ENCODE measurements at regions not wholly inside any gene's neighbourhood (a gene's known extent, or its start where the extent isn't known, plus 50 kb on each side); places are given as distances from the start of the nearest gene placed in this dataset.
A peak's percentile ranks its signal among the peaks of the same experiment; 100 is the strongest.

GRCh38 chr14:98175881-98176280, 1096.1 kb downstream of the BCL11B start:
- H3K36me3 Mint-ChIP-seq = no peaks in the 10 kb centered on the region
- peaks cover 41% of the 10 kb centered on the region for H3K4me1 ChIP-seq (ENCODE audit: control insufficient read depth, insufficient read depth, low read length)
- H3K27ac ChIP-seq (ENCODE audit: low read length) = no peak overlapping the region

GRCh38 chr14:98176892-98177291, 1095.1 kb downstream of the BCL11B start:
- DNase-seq (no peak), ATAC-seq (no peak)
- Histone ChIP-seq H3K36me3 (ENCODE audit: control insufficient read depth, insufficient read depth, low read length) (no peaks in the 10 kb centered on the region), H3K4me3 (ENCODE audit: low read length) (no peak overlapping the region), H3K27ac (ENCODE audit: low read length) (no peak overlapping the region), H3K9me3 (ENCODE audit: control insufficient read depth, insufficient read depth, low read length) (no peaks in the 10 kb centered on the region), H3K4me1 (ENCODE audit: control insufficient read depth, insufficient read depth, low read length) (peaks cover 31% of the 10 kb centered on the region), H3K27me3 (ENCODE audit: control insufficient read depth, insufficient read depth, low read length) (no peaks in the 10 kb centered on the region)
- Mint-ChIP-seq H3K27ac (peak overlapping the region in 1 of 2 donors; percentile 12), H3K4me1 (peaks cover 28 to 36% of the 10 kb centered on the region in 2 donors), H3K4me3 (no peak overlapping the region), H3K27me3 (ENCODE audit: low read depth in 2 of 2) (peaks cover 0 to 5% of the 10 kb centered on the region in 2 donors), H3K36me3 (no peaks in the 10 kb centered on the region), H3K9me3 (no peaks in the 10 kb centered on the region)
- no peak for TF ChIP-seq CTCF (IDR thresholded peaks at IDR 0.05)
- WGBS (ENCODE audit: insufficient coverage) = no CpG with 5 or more reads among the region's 3 CpGs
- intact Hi-C loops (cut with micrococcal nuclease) = no loop called here

More at GRCh38 chr14:98175881-98176280, 1096.1 kb downstream of the BCL11B start:
- intact Hi-C loops (cut with micrococcal nuclease) = no loop called here
- no peak for TF ChIP-seq CTCF (IDR thresholded peaks at IDR 0.05)
- no peak overlapping the region for H3K4me3 ChIP-seq (ENCODE audit: low read length)
- ATAC-seq (no peak), DNase-seq (no peak)
- H3K4me1 Mint-ChIP-seq = peaks cover 32 to 38% of the 10 kb centered on the region in 2 donors
- H3K36me3 ChIP-seq (ENCODE audit: control insufficient read depth, insufficient read depth, low read length) = no peaks in the 10 kb centered on the region
- H3K27ac Mint-ChIP-seq = peak overlapping the region; percentile 12 to 29
- peaks cover 0 to under 1% of the 10 kb centered on the region in 2 donors for H3K27me3 Mint-ChIP-seq (ENCODE audit: low read depth in 2 of 2)
- no peaks in the 10 kb centered on the region for H3K9me3 ChIP-seq (ENCODE audit: control insufficient read depth, insufficient read depth, low read length)
- no peaks in the 10 kb centered on the region for H3K27me3 ChIP-seq (ENCODE audit: control insufficient read depth, insufficient read depth, low read length)
- H3K9me3 Mint-ChIP-seq = no peaks in the 10 kb centered on the region
- WGBS (ENCODE audit: insufficient coverage) = 94% methylated on average over 5 of the region's 5 CpGs
- H3K4me3 Mint-ChIP-seq = no peak overlapping the region

DNA sequence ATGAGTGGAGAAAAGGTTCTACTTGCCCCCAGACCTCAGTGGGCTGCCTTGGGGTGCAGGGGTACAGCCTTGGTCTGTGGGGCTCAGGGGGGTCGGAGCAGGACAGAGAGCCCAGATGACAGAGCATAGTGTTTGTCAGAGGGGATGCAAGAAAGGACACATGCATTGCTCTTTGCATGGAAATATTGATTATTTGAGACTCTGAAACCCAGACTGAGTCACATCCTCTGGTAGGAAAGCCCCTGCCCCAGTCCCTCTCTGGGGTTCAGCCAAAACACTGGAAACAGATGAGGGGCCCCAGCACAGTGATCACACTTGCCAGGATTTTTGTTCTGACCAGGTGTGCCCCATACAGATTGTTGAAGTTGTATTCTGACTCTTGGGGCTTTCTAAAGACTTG, 1094.4 kb downstream of the BCL11B start:
- DNase-seq (peak in 1 of 2 donors; percentile 62), ATAC-seq (no peak)
- Histone ChIP-seq H3K4me3 (ENCODE audit: low read length) (no peak overlapping the region), H3K9me3 (ENCODE audit: control insufficient read depth, insufficient read depth, low read length) (no peaks in the 10 kb centered on the region), H3K36me3 (ENCODE audit: control insufficient read depth, insufficient read depth, low read length) (no peaks in the 10 kb centered on the region), H3K4me1 (ENCODE audit: control insufficient read depth, insufficient read depth, low read length) (peaks cover 24% of the 10 kb centered on the region), H3K27me3 (ENCODE audit: control insufficient read depth, insufficient read depth, low read length) (no peaks in the 10 kb centered on the region), H3K27ac (ENCODE audit: low read length) (no peak overlapping the region)
- no peak overlapping the region for H3K4me3 Mint-ChIP-seq
- H3K27ac Mint-ChIP-seq = no peak overlapping the region
- peaks cover 31 to 38% of the 10 kb centered on the region in 2 donors for H3K4me1 Mint-ChIP-seq
- H3K27me3 Mint-ChIP-seq (ENCODE audit: low read depth in 2 of 2) = peaks cover 0 to 5% of the 10 kb centered on the region in 2 donors
- no peak for TF ChIP-seq CTCF (IDR thresholded peaks at IDR 0.05)
- no peaks in the 10 kb centered on the region for H3K9me3 Mint-ChIP-seq
- intact Hi-C loops (cut with micrococcal nuclease) = no loop called here
- no peaks in the 10 kb centered on the region for H3K36me3 Mint-ChIP-seq
- WGBS (ENCODE audit: insufficient coverage) = 77% methylated on average over 1 of the region's 1 CpG

- Histone ChIP-seq H3K27me3 (ENCODE audit: control insufficient read depth, insufficient read depth, low read length) (no peaks in the 10 kb centered on the region), H3K4me3 (ENCODE audit: low read length) (no peak overlapping the region), H3K9me3 (ENCODE audit: control insufficient read depth, insufficient read depth, low read length) (no peaks in the 10 kb centered on the region), H3K36me3 (ENCODE audit: control insufficient read depth, insufficient read depth, low read length) (no peaks in the 10 kb centered on the region), H3K27ac (ENCODE audit: low read length) (no peak overlapping the region), H3K4me1 (ENCODE audit: control insufficient read depth, insufficient read depth, low read length) (peaks cover 21% of the 10 kb centered on the region)
- Mint-ChIP-seq H3K4me3 (no peak overlapping the region), H3K4me1 (peaks cover 25 to 32% of the 10 kb centered on the region in 2 donors), H3K27ac (no peak overlapping the region), H3K27me3 (ENCODE audit: low read depth in 2 of 2) (peaks cover 0 to 5% of the 10 kb centered on the region in 2 donors), H3K36me3 (no peaks in the 10 kb centered on the region), H3K9me3 (no peaks in the 10 kb centered on the region)
- 90% methylated on average over 7 of the region's 7 CpGs for WGBS (ENCODE audit: insufficient coverage)
- ATAC-seq (no peak), DNase-seq (no peak)
- TF ChIP-seq CTCF (IDR thresholded peaks at IDR 0.05) = no peak
- intact Hi-C loops (cut with micrococcal nuclease) = no loop called here
Measured at GRCh38 chr14:98181241-98181640, 1090.8 kb downstream of the BCL11B start.
